ENCODE measurements at regions not wholly inside any gene's neighbourhood (a gene's known extent, or its start where the extent isn't known, plus 50 kb on each side); places are given as distances from the start of the nearest gene placed in this dataset.
A peak's percentile ranks its signal among the peaks of the same experiment; 100 is the strongest.

DNA sequence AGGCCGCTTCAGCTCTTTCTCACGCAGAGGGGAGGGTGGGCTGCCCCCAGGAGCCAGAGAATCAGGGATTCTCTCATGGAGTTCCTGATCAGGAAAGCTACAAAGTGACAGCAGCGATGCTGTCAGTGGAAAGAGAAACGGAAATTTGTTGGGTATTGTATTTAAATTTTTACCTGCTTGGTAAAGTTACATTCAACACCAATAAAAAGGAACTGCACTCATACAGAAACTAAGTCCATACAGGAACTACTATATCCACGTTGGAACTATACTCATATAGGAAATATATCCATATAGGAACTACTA is 325.5 kb upstream of the IRX4 start:
- intact Hi-C loops (cut with micrococcal nuclease) = no loop called here
- ATAC-seq = no peak
- no peak for DNase-seq

DNA sequence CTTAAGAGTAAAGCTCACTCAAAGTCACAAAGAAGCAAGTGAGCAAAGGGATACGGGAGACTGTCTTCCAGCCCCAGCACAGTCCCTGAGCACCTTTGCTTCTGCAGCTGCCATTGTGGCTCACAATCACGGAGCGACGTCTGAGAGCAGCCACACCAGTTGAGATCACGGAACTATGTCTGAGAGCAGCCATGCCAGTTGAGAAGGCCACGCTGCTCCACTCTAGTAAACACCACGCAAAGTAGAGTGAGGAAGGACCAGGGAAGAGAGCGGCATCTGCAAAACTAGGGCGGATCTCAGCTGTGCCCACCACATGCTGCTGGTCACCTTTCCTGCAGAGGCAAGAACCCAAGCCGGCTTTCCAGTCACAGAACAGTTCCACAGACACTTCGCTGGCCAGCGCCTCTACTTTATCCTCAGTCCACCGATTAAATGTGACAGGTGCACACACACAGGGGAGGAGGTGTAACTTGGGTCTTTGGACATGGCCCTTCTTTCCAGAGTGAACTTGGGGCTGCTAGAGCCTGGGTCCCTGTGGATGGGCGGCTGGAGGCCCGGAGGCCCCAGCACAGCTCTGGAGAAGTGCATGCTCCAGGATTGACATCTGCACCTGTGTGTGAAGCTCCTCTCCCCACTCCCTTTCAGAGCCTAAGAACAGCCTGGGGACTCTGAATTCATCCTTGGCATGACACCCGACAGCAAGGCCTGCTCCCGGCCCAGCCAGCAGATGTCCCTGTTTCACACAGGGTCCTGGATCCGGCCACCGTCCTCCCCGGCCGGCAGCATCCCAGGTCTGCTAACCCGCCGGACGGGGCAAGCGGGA is 324.9 kb upstream of the IRX4 start:
- peak; percentile 54 for ATAC-seq
- DNase-seq = no peak
- intact Hi-C loops (cut with micrococcal nuclease) = no loop called here

GRCh38 chr5:2207109-2207399 is 324.3 kb upstream of the IRX4 start:
- DNase-seq (no peak), ATAC-seq (no peak)
- intact Hi-C loops (cut with micrococcal nuclease) = no loop called here

GRCh38 chr5:2206293-2207108 is 323.8 kb upstream of the IRX4 start:
- no peak for DNase-seq
- no peak for ATAC-seq
- intact Hi-C loops (cut with micrococcal nuclease) = no loop called here

- DNase-seq = no peak
- intact Hi-C loops (cut with micrococcal nuclease) = no loop called here
- ATAC-seq = no peak
Measured at GRCh38 chr5:2205596-2206226, 323.0 kb upstream of the IRX4 start.

- intact Hi-C loops (cut with micrococcal nuclease) = no loop called here
- ATAC-seq (no peak), DNase-seq (no peak)
Measured at GRCh38 chr5:2205185-2205585, 322.5 kb upstream of the IRX4 start.

DNA sequence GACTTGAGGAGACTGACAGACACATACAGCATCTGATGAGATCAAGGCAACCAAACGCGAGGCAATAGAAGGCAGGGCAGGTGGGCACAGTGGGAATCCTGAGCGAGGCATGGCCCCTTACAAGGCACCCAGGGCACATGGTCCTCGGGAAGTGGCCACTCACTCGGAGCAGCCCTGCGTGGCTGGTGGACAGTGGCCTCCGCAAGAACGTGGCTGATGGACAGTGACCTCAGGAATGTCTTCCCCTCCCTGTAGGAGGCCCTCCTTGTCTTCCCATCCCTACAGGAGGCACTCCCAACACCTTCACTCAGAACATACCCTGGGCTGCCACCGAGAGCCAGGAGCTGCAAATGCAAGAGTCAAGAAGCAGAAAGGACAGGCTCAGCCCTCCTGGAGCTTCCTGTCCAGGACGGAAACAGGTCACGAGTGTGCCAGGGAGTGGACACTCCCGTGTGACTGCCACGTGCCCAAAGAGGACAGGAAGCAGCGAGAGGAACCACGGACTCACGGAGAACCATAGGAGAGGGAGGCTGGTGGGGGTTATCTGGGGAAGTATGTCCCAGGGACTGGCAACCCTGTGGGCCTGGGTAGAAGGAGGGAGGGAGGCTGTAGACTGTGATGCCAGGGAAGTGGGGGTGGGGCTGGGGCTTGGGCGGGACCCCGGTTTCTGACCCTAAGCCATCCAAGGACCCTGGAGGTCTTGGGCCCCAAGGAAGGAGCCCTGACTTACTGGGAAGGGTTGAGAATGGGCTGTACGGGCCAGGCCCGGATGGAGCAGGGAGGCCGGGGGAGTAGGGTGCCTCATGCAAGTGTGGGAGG is 321.9 kb upstream of the IRX4 start:
- DNase-seq (no peak), ATAC-seq (no peak)
- intact Hi-C loops (cut with micrococcal nuclease) = no loop called here

GRCh38 chr5:2203774-2204173 is 321.0 kb upstream of the IRX4 start:
- ATAC-seq = no peak
- intact Hi-C loops (cut with micrococcal nuclease) = no loop called here

GRCh38 chr5:2201832-2202231 is 319.1 kb upstream of the IRX4 start:
- intact Hi-C loops (cut with micrococcal nuclease) = no loop called here
- ATAC-seq = no peak
- DNase-seq = no peak

More at GRCh38 chr5:2203774-2204173, 321.0 kb upstream of the IRX4 start:
- no peak for DNase-seq

DNA sequence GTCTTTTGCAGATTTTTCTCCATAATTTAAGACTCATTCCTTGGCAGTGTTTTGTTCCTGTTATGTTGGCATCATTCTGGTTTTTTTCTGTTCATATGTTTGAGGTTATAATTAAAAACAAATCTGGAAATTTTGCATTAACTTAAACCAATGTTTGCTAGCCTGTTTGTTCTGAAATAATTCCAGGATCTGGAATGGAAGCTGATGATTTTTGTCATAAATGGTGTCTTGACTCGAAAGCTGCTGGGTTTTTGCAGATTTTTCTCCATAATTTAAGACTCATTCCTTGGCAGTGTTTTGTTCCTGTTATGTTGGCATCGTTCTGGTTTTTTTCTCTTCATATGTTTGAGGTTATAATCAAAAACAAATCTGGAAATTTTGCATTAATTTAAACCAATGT is 318.7 kb upstream of the IRX4 start:
- intact Hi-C loops (cut with micrococcal nuclease) = no loop called here
- DNase-seq (no peak), ATAC-seq (no peak)

- DNase-seq (no peak), ATAC-seq (no peak)
- intact Hi-C loops (cut with micrococcal nuclease) = no loop called here
Measured at GRCh38 chr5:2201011-2201410, 318.3 kb upstream of the IRX4 start.

GRCh38 chr5:2200261-2200950 is 317.7 kb upstream of the IRX4 start:
- intact Hi-C loops (cut with micrococcal nuclease) = no loop called here
- DNase-seq (no peak), ATAC-seq (no peak)

GRCh38 chr5:2199697-2200096 is 317.0 kb upstream of the IRX4 start:
- ATAC-seq (no peak), DNase-seq (no peak)
- intact Hi-C loops (cut with micrococcal nuclease) = no loop called here

- DNase-seq (no peak), ATAC-seq (no peak)
- intact Hi-C loops (cut with micrococcal nuclease) = no loop called here
Measured at GRCh38 chr5:2196989-2197619, 314.4 kb upstream of the IRX4 start.

GRCh38 chr5:2196416-2196815 is 313.7 kb upstream of the IRX4 start:
- ATAC-seq (no peak), DNase-seq (no peak)
- intact Hi-C loops (cut with micrococcal nuclease) = no loop called here

- ATAC-seq = no peak
- intact Hi-C loops (cut with micrococcal nuclease) = no loop called here
Measured at GRCh38 chr5:2194949-2195348, 312.2 kb upstream of the IRX4 start.

GRCh38 chr5:2194236-2194555 is 311.5 kb upstream of the IRX4 start:
- ATAC-seq (no peak), DNase-seq (no peak)
- intact Hi-C loops (cut with micrococcal nuclease) = no loop called here

More at GRCh38 chr5:2194949-2195348, 312.2 kb upstream of the IRX4 start:
- DNase-seq = no peak

DNA sequence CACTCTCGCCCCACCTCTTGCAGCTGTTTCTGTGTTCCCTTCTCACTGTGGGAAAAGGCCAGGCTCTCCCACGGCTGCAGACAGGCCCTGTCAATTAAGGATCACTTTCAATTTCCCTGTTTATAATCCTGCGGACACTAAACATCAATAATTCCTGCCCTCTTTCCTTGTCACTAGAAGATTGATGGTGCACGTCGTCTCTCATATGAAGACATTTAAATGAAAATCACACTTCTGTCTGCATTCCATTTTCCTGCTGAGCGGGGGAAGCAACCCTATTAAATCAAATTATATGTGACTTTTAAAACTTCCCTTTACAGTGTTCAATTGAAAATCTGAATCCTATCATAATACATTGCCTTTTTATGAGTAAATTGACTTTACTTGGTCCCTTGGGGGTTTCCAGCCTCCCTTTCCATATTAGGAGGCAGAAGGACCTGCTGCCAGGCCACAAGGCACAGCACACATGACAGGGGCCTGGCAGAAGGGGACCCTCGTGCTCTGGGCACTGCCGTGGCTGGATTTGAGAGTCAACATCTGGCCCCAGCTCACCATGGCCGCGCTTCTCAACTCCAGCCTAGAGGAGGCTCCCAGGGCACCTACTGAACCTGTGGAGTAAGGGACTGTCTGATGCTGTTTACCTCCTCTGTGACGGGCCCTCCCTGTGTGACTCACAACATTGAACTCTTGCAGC is 311.0 kb upstream of the IRX4 start:
- ATAC-seq (no peak), DNase-seq (no peak)
- intact Hi-C loops (cut with micrococcal nuclease) = no loop called here
